GM12878 (cell line): ENCODE measurements at regions not wholly inside any gene's neighbourhood (a gene's known extent, or its start where the extent isn't known, plus 50 kb on each side); places are given as distances from the start of the nearest gene placed in this dataset.
A peak's percentile ranks its signal among the peaks of the same experiment; 100 is the strongest.

Experiments
- ATAC-seq: fragments of 200-7000 bp; cut with Tn5 transposase; 3 replicates; pipeline ENCODE4 v1.9.1; 2020; ENCODE audit warnings: mild to moderate bottlenecking, moderate library complexity
- BruUV-seq: library from RNA; stranded (reverse); fragments of 400-500 nt; replicated peaks from 2 replicates; lab custom pipeline; 2021; lab: Mats Ljungman, UMichigan
- CTCF ChIA-PET: fragments of 300-600 bp; sonication (Branson Sonifier 250); formaldehyde crosslinking; extraction: SDS; loops from one replicate; lab custom pipeline; 2021; ENCODE audit warnings: inconsistent platforms; lab: Yijun Ruan, JAX
- POLR2A ChIA-PET: fragments of 350-600 bp; formaldehyde crosslinking; extraction: SDS; loops from one replicate; lab custom pipeline; 2021; ENCODE audit warnings: inconsistent platforms; lab: Charles Lee
- RAD21 ChIA-PET: fragments of 300-600 bp; sonication (Branson Sonifier 250); formaldehyde crosslinking; loops from one replicate; lab custom pipeline; 2023; ENCODE audit warnings: antibody characterized with exemption; ENCODE audit not compliant: unreplicated experiment; lab: Charles Lee
- SMC1A ChIA-PET: fragments of 300-600 bp; sonication (Branson Sonifier 250); formaldehyde crosslinking; loops from one replicate; lab custom pipeline; 2023; ENCODE audit not compliant: unreplicated experiment, uncharacterized antibody; lab: Charles Lee
- DNase-seq: peaks from one replicate; pipeline ENCODE4 v3.0.0-alpha.2; 2011; ENCODE audit warnings: low read depth, low spot score
- FAIRE-seq: peaks from 3 replicates; lab custom pipeline; 2011; peaks lifted over from hg19 to GRCh38; lab: Jason Lieb, UNC
- H2AFZ ChIP-seq: 2 replicates; pipeline ENCODE4 v1.6.0; 2011; ENCODE audit warnings: low read depth, low read length, control low read depth; ENCODE audit not compliant: control insufficient read depth
- H3K27ac ChIP-seq: 2 replicates; pipeline ENCODE4 v1.5.1; 2011; ENCODE audit warnings: control low read depth; ENCODE audit not compliant: control insufficient read depth, insufficient read depth
- H3K27me3 ChIP-seq, 2 experiments: replicated peaks in 1 of 2; 2 replicates each; pipeline versions ENCODE4 v1.6.0 to v1.6.1; 2011; ENCODE audit warnings: low read length in 1 of 2; ENCODE audit not compliant: control insufficient read depth in 2 of 2, insufficient read depth in 2 of 2
- H3K36me3 ChIP-seq, 2 experiments: 2 replicates each; pipeline ENCODE4 v1.5.1; 2011; ENCODE audit warnings: low read length in 1 of 2; ENCODE audit not compliant: control insufficient read depth in 2 of 2, insufficient read depth in 2 of 2
- H3K4me1 ChIP-seq: 2 replicates; pipeline ENCODE4 v1.6.1; 2011; ENCODE audit warnings: mild to moderate bottlenecking, low read length, moderate library complexity, mixed read lengths; ENCODE audit not compliant: control insufficient read depth, insufficient read depth
- H3K4me2 ChIP-seq: 2 replicates; pipeline ENCODE4 v1.6.0; 2011; ENCODE audit warnings: control low read depth; ENCODE audit not compliant: control insufficient read depth, insufficient read depth
- H3K4me3 ChIP-seq: fragments of 200-600 bp; sonication (generic); 2 replicates; pipeline ENCODE4 v1.5.1; 2016
- H3K79me2 ChIP-seq: 2 replicates; pipeline ENCODE4 v1.6.0; 2011; ENCODE audit warnings: low read length; ENCODE audit not compliant: control insufficient read depth, insufficient read depth
- H3K9ac ChIP-seq: 2 replicates; pipeline ENCODE4 v1.8.0; 2011; ENCODE audit warnings: low read length, control low read depth, mixed read lengths; ENCODE audit not compliant: control insufficient read depth, insufficient read depth
- H3K9me3 ChIP-seq: replicated peaks from 3 replicates; pipeline ENCODE4 v1.5.1; 2011; ENCODE audit warnings: mild to moderate bottlenecking, low read length; ENCODE audit not compliant: control insufficient read depth, insufficient read depth
- H4K20me1 ChIP-seq: 2 replicates; pipeline ENCODE4 v1.6.0; 2011; ENCODE audit not compliant: control insufficient read depth, insufficient read depth
- BMI1 ChIP-seq: fragments of 450-650 bp; IDR thresholded peaks from 2 replicates; pipeline ENCODE4 v1.6.1; 2016; ENCODE audit warnings: mild to moderate bottlenecking, moderate library complexity, borderline replicate concordance
- CHD4 ChIP-seq: fragments of 200-600 bp; sonication (generic); IDR thresholded peaks from 2 replicates; pipeline ENCODE4 v1.6.1; 2016; ENCODE audit warnings: mild to moderate bottlenecking
- CTCF ChIP-seq, 3 experiments: IDR thresholded peaks in 2 of 3; conservative IDR thresholded peaks in 1 of 3; 2 replicates each; pipeline ENCODE4 v1.5.1; 2011; ENCODE audit warnings: low read depth in 3 of 3, low read length in 3 of 3, mild to moderate bottlenecking in 3 of 3, control low read depth in 2 of 3, moderate library complexity in 2 of 3, inconsistent platforms in 1 of 3, mixed read lengths in 1 of 3; ENCODE audit not compliant: control insufficient read depth in 2 of 3, insufficient read depth in 1 of 3; ENCODE audit errors: extremely low read depth in 1 of 3
- JUNB ChIP-seq: IDR thresholded peaks from 2 replicates; pipeline ENCODE4 v1.6.1; 2016; ENCODE audit warnings: antibody characterized with exemption, mild to moderate bottlenecking
- JUND ChIP-seq: IDR thresholded peaks from 2 replicates; pipeline ENCODE4 v1.6.1; 2012; ENCODE audit warnings: low read depth, mild to moderate bottlenecking, low read length, improper control_type of control experiment, moderate library complexity
- NR2F1 ChIP-seq: fragments of 450-650 bp; conservative IDR thresholded peaks from 2 replicates; pipeline ENCODE4 v1.6.1; 2017; ENCODE audit warnings: mild to moderate bottlenecking
- RB1 ChIP-seq: fragments of 450-650 bp; formaldehyde crosslinking; IDR thresholded peaks from 2 replicates; pipeline ENCODE4 v1.6.1; 2017; ENCODE audit warnings: mild to moderate bottlenecking, borderline replicate concordance
- WGBS: methylation state at CpG from one replicate; pipeline ENCODE4 v1.1.6; 2016; ENCODE audit warnings: low lambda C conversion rate; ENCODE audit not compliant: insufficient replicate concordance, insufficient coverage; ENCODE audit errors: missing lambda C conversion rate; 5-methylcytosine and 5-hydroxymethylcytosine counted together
- in situ Hi-C: fragments of 300-500 bp; cut with MboI; formaldehyde crosslinking; loops from 9 replicates; pipeline ENCODE4 v1.14.3; 2018; ENCODE audit warnings: mixed read lengths
- intact Hi-C: fragments of 100-400 bp; cut with micrococcal nuclease; formaldehyde crosslinking; loops from one replicate; pipeline ENCODE4 v1.14.2; 2022; ENCODE audit not compliant: unreplicated experiment

- CTCF ChIA-PET: no interaction called here
- Histone ChIP-seq H3K27me3 (no peaks in the 10 kb centered on the region; a peak in 3 of 4 replicates), H3K4me1 (no peaks in the 10 kb centered on the region), H3K4me2 (no peak overlapping the region), H3K9me3 (no peaks in the 10 kb centered on the region), H2AFZ (no peak overlapping the region), H3K79me2 (no peaks in the 10 kb centered on the region), H4K20me1 (no peaks in the 10 kb centered on the region), H3K4me3 (no peak overlapping the region), H3K36me3 (no peaks in the 10 kb centered on the region), H3K27ac (no peak overlapping the region), H3K9ac (no peak overlapping the region)
- BruUV-seq: no TSS peak
- RAD21 ChIA-PET: no interaction called here
- in situ Hi-C loops: no loop called here
- ATAC-seq (no peak), FAIRE-seq (no peak), DNase-seq (no peak)
- TF ChIP-seq JUND (no peak), RB1 (no peak), NR2F1 (no peak), JUNB (no peak), BMI1 (no peak)
- POLR2A ChIA-PET: no interaction called here
- intact Hi-C loops: no loop called here
- WGBS: 2% methylated on average over 10 of the region's 10 CpGs
- SMC1A ChIA-PET: no interaction called here
These were observed 59.2 kb downstream of the GSC start for GRCh38 chr14:94710731-94711130.

- in situ Hi-C loops (no loop called here), intact Hi-C loops (no loop called here)
- ChIA-PET POLR2A (no interaction called here), RAD21 (no interaction called here), SMC1A (no interaction called here), CTCF (no interaction called here)
- no TSS peak for BruUV-seq
- no peaks in the 10 kb centered on the region; a peak in 1 of 4 replicates for H3K27me3 ChIP-seq
- H3K9ac ChIP-seq: no peak overlapping the region
- no peak overlapping the region for H3K4me3 ChIP-seq
- WGBS: 6% methylated on average over 4 of the region's 4 CpGs
- H3K4me2 ChIP-seq: no peak overlapping the region
- H3K27ac ChIP-seq: no peak overlapping the region
- DNase-seq: no peak
- no peak for FAIRE-seq
- H2AFZ ChIP-seq: no peak overlapping the region
- no peak for ATAC-seq
- H3K9me3 ChIP-seq: no peaks in the 10 kb centered on the region
- H3K4me1 ChIP-seq: no peaks in the 10 kb centered on the region
- H3K36me3 ChIP-seq: no peaks in the 10 kb centered on the region
- H4K20me1 ChIP-seq: no peaks in the 10 kb centered on the region
- TF ChIP-seq CHD4 (no peak), CTCF (IDR thresholded peaks at IDR 0.05 in 2 of 3, conservative IDR thresholded peaks at IDR 0.05 in 1 of 3; ENCODE audit: control insufficient read depth in 2 of 3, extremely low read depth in 1 of 3, insufficient read depth in 1 of 3, low read depth in 3 of 3, low read length in 3 of 3) (0 out of 6 replicates have a peak, but pooled peaks of 1 of the 3 experiments have one; percentile 4)
- no peaks in the 10 kb centered on the region for H3K79me2 ChIP-seq
These were observed 62.4 kb downstream of the GSC start for GRCh38 chr14:94707494-94707893.
